Transverse colon (tissue), 4 donors: ENCODE measurements at regions not wholly inside any gene's neighbourhood (a gene's known extent, or its start where the extent isn't known, plus 50 kb on each side); places are given as distances from the start of the nearest gene placed in this dataset.

Source experiments
- DNase-seq: peaks from one replicate; pipeline ENCODE4 v3.0.0-alpha.2; 2019
- H3K27ac ChIP-seq, 4 donors: fragments of 200-600 bp; sonication (generic); 2 replicates each; pipeline ENCODE4 v1.5.1; 2016 to 2018; ENCODE audit warnings: inconsistent platforms in 4 of 4
- H3K27me3 ChIP-seq: fragments of 200-600 bp; sonication (generic); 2 replicates; pipeline ENCODE4 v1.5.1; 2017; ENCODE audit warnings: inconsistent platforms
- H3K36me3 ChIP-seq, 4 donors: fragments of 200-600 bp; sonication (generic); 2 replicates each; pipeline ENCODE4 v1.5.1; 2017 to 2019; ENCODE audit warnings: inconsistent platforms in 4 of 4
- H3K4me1 ChIP-seq, 4 donors: fragments of 200-600 bp; sonication (generic); 2 replicates each; pipeline ENCODE4 v1.5.1; 2017 to 2020; ENCODE audit warnings: inconsistent platforms in 4 of 4
- H3K4me3 ChIP-seq, 4 donors: fragments of 200-600 bp; sonication (generic); 1 replicate in 1 of 4; 2 replicates in 3 of 4; pipeline versions ENCODE4 v1.5.1 to v1.6.1; 2017 to 2019; ENCODE audit warnings: inconsistent platforms in 4 of 4
- H3K9me3 ChIP-seq, 2 donors: fragments of 200-600 bp; sonication (generic); 2 replicates each; pipeline ENCODE4 v1.5.1; 2017 to 2019; ENCODE audit warnings: inconsistent platforms in 2 of 2
- EP300 ChIP-seq: sonication (generic); formaldehyde crosslinking; IDR thresholded peaks from one replicate; pipeline ENCODE4 v1.6.1; 2017; ENCODE audit warnings: antibody characterized with exemption, low read depth
- POLR2A ChIP-seq: fragments of 450-650 bp; IDR thresholded peaks from one replicate; pipeline ENCODE4 v1.6.1; 2016; ENCODE audit warnings: antibody characterized with exemption, mild to moderate bottlenecking, moderate library complexity
- POLR2AphosphoS5 ChIP-seq, 3 donors: sonication (generic); formaldehyde crosslinking; IDR thresholded peaks; one replicate each; pipeline ENCODE4 v1.6.1; 2016; ENCODE audit warnings: antibody characterized with exemption in 3 of 3
- WGBS, 2 donors: methylation state at CpG; one replicate each; pipeline ENCODE4 v1.1.5; 2018; ENCODE audit warnings: low coverage in 1 of 2; 5-methylcytosine and 5-hydroxymethylcytosine counted together
- in situ Hi-C, 4 donors: fragments of 200-750 bp; cut with MboI; loops; one replicate each; pipeline versions ENCODE4 v1.15.0 to v1.15.1; 2017; ENCODE audit warnings: low sequenced_read_pairs in 3 of 4, low pct_ligation_motif_present in 1 of 4, low pct_unique_long_range_greater_than_20kb in 1 of 4
- intact Hi-C: fragments of 100-400 bp; cut with DNase I; formaldehyde crosslinking; loops from one replicate; pipeline ENCODE4 v1.15.1; 2023; ENCODE audit warnings: low total_unique reads
- TF ChIP-seq, protein P1 (sequence below), 5 experiments: fragments of 200-600 bp in 3 of 5; fragments of 450-650 bp in 2 of 5; sonication (generic) in 3 of 5; IDR thresholded peaks; 1 replicate in 2 of 5; 2 replicates in 3 of 5; pipeline ENCODE4 v1.5.1; 2016 to 2017; ENCODE audit warnings: antibody characterized with exemption in 5 of 5, inconsistent platforms in 3 of 5, mild to moderate bottlenecking in 2 of 5, moderate library complexity in 1 of 5

GRCh38 chr5:1723957-1724821 lies 75.4 kb downstream of the MRPL36 start:
- intact Hi-C loops (no loop called here), in situ Hi-C loops (no loop called here)
- Histone ChIP-seq H3K4me1 (no peaks in the 10 kb centered on the region), H3K27me3 (peaks cover 5% of the 10 kb centered on the region), H3K9me3 (peaks cover 0 to 3% of the 10 kb centered on the region in 2 donors), H3K27ac (no peak overlapping the region), H3K36me3 (no peaks in the 10 kb centered on the region), H3K4me3 (no peak overlapping the region)
- DNase-seq: no peak
- TF ChIP-seq POLR2A (no peak), POLR2AphosphoS5 (IDR thresholded peaks at IDR 0.05) (no peak), EP300 (no peak)
- TF ChIP-seq, protein P1, sequence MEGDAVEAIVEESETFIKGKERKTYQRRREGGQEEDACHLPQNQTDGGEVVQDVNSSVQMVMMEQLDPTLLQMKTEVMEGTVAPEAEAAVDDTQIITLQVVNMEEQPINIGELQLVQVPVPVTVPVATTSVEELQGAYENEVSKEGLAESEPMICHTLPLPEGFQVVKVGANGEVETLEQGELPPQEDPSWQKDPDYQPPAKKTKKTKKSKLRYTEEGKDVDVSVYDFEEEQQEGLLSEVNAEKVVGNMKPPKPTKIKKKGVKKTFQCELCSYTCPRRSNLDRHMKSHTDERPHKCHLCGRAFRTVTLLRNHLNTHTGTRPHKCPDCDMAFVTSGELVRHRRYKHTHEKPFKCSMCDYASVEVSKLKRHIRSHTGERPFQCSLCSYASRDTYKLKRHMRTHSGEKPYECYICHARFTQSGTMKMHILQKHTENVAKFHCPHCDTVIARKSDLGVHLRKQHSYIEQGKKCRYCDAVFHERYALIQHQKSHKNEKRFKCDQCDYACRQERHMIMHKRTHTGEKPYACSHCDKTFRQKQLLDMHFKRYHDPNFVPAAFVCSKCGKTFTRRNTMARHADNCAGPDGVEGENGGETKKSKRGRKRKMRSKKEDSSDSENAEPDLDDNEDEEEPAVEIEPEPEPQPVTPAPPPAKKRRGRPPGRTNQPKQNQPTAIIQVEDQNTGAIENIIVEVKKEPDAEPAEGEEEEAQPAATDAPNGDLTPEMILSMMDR (IDR thresholded peaks at IDR 0.05): no peak
- WGBS, 2 donors: 87 to 89% methylated on average over 3 to 21 of the region's 21 CpGs

DNA sequence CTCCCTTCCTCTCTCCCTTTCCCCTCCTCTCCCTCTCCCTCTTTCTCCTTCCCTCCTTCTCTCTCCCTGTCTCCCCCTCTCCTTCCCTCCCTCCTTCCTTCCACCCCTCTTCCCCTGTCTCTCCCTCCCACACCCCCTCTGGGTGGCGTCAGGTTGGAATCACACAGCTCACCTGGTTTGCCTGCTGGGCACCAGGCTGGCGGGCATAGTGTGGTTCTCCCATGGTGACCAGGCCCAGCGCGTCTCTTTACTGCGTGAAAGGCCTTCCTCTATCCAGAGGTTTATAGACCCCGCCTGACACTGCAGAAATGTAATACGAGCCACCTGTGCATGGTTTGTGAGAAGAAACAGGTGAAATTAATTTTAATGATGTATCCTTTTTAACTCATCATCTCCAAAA lies 76.2 kb downstream of the MRPL36 start:
- no peak for DNase-seq
- intact Hi-C loops: no loop called here
- Histone ChIP-seq H3K27ac (no peak overlapping the region), H3K9me3 (peaks cover 4 to 10% of the 10 kb centered on the region in 2 donors), H3K36me3 (no peaks in the 10 kb centered on the region), H3K4me3 (no peak overlapping the region), H3K4me1 (no peaks in the 10 kb centered on the region), H3K27me3 (peaks cover 5% of the 10 kb centered on the region)
- 88% methylated on average over 7 of the region's 7 CpGs; no CpG with 5 or more reads in 1 of the 2 donors for WGBS, 2 donors
- TF ChIP-seq POLR2AphosphoS5 (IDR thresholded peaks at IDR 0.05): no peak
- TF ChIP-seq, protein P1 (IDR thresholded peaks at IDR 0.05): no peak
- TF ChIP-seq POLR2A: no peak
- TF ChIP-seq EP300: no peak
- in situ Hi-C loops: no loop called here

DNA sequence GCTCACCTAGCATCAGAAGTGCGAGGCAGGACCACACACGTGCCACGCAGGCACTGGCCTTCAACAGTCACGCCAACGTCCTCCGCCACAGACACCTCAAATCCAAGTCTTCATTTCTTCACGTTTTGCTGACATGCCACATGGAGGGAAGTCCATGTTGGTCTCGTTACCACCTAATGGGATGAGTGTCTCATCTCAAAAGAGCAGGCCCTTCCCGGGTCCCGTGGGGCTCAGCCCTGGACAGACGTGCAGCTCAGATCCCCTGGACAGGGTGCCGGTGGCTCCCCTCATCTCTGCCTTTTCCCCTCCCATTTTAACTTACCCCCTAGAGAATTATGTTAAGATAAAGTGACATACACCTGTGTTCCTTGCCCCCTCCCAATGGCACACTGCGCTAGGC lies 76.8 kb downstream of the MRPL36 start:
- WGBS, 2 donors: 79 to 82% methylated on average over 7 to 13 of the region's 13 CpGs
- DNase-seq: no peak
- intact Hi-C loops: no loop called here
- H3K36me3 ChIP-seq: no peaks in the 10 kb centered on the region
- no peak overlapping the region for H3K4me3 ChIP-seq
- in situ Hi-C loops: no loop called here
- H3K27ac ChIP-seq: no peak overlapping the region
- TF ChIP-seq EP300 (no peak), POLR2AphosphoS5 (IDR thresholded peaks at IDR 0.05) (no peak), POLR2A (no peak)
- TF ChIP-seq, protein P1 (IDR thresholded peaks at IDR 0.05): no peak
- H3K4me1 ChIP-seq: no peaks in the 10 kb centered on the region
- H3K27me3 ChIP-seq: peaks cover 5% of the 10 kb centered on the region
- H3K9me3 ChIP-seq: peaks cover 10 to 16% of the 10 kb centered on the region in 2 donors

- TF ChIP-seq, protein P1 (IDR thresholded peaks at IDR 0.05): no peak
- no peak for TF ChIP-seq EP300
- no peak for TF ChIP-seq POLR2AphosphoS5 (IDR thresholded peaks at IDR 0.05)
- no peak for DNase-seq
Observed at GRCh38 chr5:1720396-1721110, 79.1 kb downstream of the MRPL36 start.

More at GRCh38 chr5:1720396-1721110, 79.1 kb downstream of the MRPL36 start:
- in situ Hi-C loops (no loop called here), intact Hi-C loops (no loop called here)
- peaks cover 1% of the 10 kb centered on the region for H3K27me3 ChIP-seq
- no peaks in the 10 kb centered on the region for H3K4me1 ChIP-seq
- WGBS, 2 donors: 71 to 83% methylated on average over 8 to 21 of the region's 21 CpGs
- peaks cover 11 to 16% of the 10 kb centered on the region in 2 donors for H3K9me3 ChIP-seq
- no peak overlapping the region for H3K27ac ChIP-seq
- no peaks in the 10 kb centered on the region for H3K36me3 ChIP-seq
- H3K4me3 ChIP-seq: no peak overlapping the region
